ENCODE measurements at regions not wholly inside any gene's neighbourhood (a gene's known extent, or its start where the extent isn't known, plus 50 kb on each side); places are given as distances from the start of the nearest gene placed in this dataset.

- TF ChIP-seq POLR2A (IDR thresholded peaks at IDR 0.05) (no peak), EP300 (IDR thresholded peaks at IDR 0.05) (no peak), CTCF (IDR thresholded peaks at IDR 0.05) (no peak), POLR2AphosphoS5 (IDR thresholded peaks at IDR 0.05) (no peak)
These were observed 192.5 kb upstream of the TCERG1L start for GRCh38 chr10:131503992-131504391.

Measured in suprapubic skin (tissue), 4 donors.